ENCODE measurements at regions not wholly inside any gene's neighbourhood (a gene's known extent, or its start where the extent isn't known, plus 50 kb on each side); places are given as distances from the start of the nearest gene placed in this dataset.

- DNase-seq (ENCODE audit: low spot score), result no peak
Observed at GRCh38 chr2:219692521-219692920, 65.1 kb downstream of the SLC4A3 start.

GRCh38 chr2:219695145-219695709 is 67.8 kb downstream of the SLC4A3 start:
- DNase-seq (ENCODE audit: low spot score), result no peak

GRCh38 chr2:219697811-219698747 is 70.6 kb downstream of the SLC4A3 start:
- no peak for DNase-seq (ENCODE audit: low spot score)

- DNase-seq (ENCODE audit: low spot score), result no peak
Observed at GRCh38 chr2:219698748-219699439, 71.5 kb downstream of the SLC4A3 start.

- no peak for DNase-seq (ENCODE audit: low spot score)
Observed at GRCh38 chr2:219699440-219699821, 72.0 kb downstream of the SLC4A3 start.

- peak; percentile 35 for DNase-seq (ENCODE audit: low spot score)
Observed at GRCh38 chr2:219701847-219702634, 74.6 kb downstream of the SLC4A3 start.

DNA sequence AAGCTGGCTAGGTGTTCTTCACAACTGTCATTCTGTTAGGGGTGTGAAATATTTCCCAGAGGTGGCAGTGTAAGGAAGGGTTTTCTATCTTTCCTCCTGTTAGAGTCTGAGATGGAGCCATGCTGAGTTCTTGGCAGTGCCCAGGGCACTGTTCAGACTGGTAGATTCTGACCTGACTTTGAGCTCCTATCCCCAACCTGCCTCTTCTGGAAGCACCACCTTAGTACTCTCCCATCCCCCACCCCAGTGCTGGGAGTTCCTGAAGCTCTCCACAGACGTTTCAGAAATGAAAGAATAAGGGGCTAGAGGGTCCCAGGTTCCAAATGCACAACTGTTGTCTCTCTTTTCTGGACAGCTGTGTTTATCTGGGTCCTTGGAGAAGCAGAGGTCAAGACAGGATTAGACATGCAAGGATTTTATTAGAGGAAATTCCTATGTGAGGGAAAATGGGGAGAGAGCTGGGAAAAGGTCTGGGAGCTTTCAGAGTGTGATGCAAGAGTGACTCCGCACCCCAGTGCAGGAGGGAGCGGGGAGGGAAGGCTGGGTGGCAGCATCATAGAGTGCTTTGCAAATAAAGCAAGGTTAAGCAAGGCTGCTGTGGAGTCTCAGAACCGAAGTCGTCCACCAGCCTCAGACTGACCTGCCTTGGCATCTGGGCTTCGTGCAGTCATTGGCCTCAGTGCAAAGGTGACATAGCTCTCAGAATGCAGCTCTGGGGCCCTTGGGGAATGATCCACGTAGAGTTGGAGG is 75.5 kb downstream of the SLC4A3 start:
- DNase-seq (ENCODE audit: low spot score), result no peak

GRCh38 chr2:219704878-219705277 is 77.4 kb downstream of the SLC4A3 start:
- no peak for DNase-seq (ENCODE audit: low spot score)

- no peak for DNase-seq (ENCODE audit: low spot score)
Observed at GRCh38 chr2:219706823-219707281, 79.4 kb downstream of the SLC4A3 start.

DNA sequence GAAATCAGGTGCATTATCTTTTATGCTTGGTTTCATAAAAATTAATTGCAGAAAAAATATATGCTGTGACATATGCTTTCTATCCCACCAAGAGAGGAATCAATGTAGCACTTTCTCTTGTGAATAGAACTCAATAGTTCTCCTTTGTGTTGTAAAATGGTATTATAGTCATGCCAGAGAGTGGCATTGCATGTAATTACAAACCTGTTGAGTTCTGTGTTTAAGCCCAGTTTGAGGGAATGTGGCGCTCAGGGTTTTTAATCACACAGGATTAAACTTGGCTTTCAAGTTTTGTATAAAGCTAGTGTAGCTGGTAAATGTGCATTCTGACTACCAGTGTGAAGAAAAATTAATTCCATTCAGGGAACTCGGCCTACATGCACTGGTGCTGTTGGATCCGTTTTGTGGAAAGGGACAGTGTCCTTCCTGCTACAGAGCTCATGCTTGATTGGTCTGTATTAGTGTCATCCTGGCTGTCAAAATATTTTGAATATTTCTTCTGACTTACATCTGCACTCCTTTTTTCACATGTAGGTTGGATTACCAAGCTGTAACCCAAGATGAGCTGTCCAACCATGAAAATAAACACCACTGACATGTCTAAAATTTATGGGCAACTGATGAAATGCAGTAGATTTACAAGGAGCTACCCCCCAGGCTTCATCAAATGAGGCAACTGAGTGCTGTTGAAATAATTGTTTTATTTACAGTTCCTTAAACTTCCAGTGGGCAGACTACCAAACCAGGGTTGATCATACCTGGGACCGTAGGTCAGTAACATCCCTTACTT is 80.3 kb downstream of the SLC4A3 start:
- DNase-seq (ENCODE audit: low spot score), result no peak

DNA sequence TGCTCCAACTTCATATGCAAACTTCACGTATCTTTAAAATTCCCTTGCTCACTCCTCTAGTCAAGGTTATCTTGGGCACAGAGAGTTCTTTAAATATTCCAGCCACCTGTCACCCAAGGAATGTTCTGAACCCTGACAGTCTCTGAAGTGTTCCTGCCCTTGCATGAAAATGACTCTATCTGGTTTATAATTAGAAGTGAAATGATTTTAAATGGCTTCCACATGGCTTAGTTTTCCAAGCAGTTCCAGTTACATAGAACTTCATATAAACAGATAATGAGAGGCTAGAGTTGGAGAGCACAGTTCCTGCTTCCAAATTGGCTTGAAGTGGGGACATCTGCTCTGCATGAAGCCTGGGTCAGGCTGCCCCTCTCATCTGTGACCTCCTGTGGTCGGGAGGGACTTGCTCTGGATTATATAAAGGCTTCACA is 81.9 kb downstream of the SLC4A3 start:
- no peak for DNase-seq (ENCODE audit: low spot score)

GRCh38 chr2:219713110-219713509 is 85.7 kb downstream of the SLC4A3 start:
- peak; percentile 36 for DNase-seq (ENCODE audit: low spot score)

- DNase-seq (ENCODE audit: low spot score), result no peak
Observed at GRCh38 chr2:219714681-219715400, 87.4 kb downstream of the SLC4A3 start.

DNA sequence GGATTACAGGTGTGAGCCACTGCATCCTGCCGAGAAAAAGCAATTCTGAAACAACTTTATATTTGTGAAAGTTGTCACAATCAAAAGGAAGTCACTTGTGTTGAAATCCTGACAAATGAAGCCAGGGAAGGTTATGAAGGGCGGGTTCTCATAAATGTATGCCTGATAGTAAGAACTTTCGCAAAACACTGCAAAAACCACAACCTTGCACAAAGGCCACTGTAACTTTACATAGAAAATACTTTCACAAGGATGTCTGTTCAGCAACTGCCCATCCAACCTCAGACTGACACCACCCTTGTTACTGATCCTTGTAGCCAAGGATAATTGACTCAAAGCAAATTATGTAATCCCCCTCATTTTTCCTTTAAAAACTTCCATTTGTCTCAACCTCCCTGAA is 90.6 kb downstream of the SLC4A3 start:
- DNase-seq (ENCODE audit: low spot score), result no peak

- DNase-seq (ENCODE audit: low spot score), result no peak
Observed at GRCh38 chr2:219719521-219719920, 92.1 kb downstream of the SLC4A3 start.

DNA sequence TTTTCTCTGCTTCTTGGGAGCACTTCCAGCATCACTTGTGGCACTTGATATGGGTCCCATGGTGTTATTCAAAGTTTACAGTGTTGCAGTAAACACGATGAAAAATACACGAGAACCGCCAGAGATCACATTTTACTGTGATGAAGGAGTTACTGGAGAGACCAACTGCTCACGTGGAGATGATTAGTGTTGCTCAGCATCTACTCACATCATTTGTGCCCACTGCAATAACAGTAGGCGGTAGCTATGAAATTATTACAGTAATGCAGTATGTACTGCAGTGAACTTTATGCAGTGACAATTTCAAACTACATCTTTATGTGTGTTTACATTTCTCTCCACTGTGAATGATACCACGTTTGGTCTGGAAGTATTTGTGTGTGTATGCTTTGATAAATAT is 93.5 kb downstream of the SLC4A3 start:
- DNase-seq (ENCODE audit: low spot score), result no peak

DNA sequence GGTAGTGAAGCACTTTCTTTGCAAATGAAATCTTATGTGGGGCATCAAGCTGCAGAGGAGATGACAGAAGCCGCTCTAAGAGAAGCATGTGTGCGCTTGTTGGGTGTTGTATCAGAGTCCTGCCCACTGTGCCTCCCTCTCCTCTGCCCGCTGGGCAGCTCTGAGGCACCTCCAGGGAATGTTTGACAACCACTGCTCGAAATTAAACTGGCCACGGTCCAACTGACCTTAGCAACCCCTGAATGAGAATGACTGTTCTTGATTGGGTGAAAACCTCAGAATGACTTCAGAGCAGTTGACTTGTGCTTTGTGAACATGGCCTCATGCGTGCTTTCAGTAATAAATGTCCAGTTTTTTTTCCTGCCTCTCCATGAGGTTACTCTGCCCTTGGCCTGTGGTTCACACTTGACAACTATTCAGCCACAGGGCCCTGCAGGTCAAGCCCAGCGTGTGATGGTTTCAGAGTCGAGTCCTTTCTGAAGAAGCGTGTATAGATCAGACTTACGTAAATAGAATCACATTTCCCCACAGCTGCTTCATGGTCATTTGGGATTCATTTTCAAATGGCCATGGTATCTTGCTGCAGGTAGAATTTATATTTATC is 94.9 kb downstream of the SLC4A3 start:
- DNase-seq (ENCODE audit: low spot score), result no peak

DNA sequence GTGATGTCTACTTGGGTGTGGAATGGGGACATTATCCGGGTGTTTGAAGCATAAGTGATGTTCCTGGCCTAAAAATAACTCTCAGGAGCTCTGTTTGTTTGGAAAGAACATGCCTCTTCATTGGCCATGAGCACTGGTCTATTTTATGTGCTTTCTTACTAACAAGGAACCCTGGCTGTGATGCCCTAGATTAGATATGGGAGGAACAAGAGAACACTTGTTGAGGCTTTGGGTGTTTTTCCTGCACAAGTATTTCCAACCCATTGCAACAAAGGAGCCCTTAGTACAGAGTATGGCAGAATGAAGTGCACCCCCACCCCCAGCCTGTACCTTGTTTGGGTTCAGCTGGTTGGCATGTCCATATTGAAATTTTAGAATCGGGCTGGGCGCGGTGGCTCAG is 95.9 kb downstream of the SLC4A3 start:
- no peak for DNase-seq (ENCODE audit: low spot score)

DNA sequence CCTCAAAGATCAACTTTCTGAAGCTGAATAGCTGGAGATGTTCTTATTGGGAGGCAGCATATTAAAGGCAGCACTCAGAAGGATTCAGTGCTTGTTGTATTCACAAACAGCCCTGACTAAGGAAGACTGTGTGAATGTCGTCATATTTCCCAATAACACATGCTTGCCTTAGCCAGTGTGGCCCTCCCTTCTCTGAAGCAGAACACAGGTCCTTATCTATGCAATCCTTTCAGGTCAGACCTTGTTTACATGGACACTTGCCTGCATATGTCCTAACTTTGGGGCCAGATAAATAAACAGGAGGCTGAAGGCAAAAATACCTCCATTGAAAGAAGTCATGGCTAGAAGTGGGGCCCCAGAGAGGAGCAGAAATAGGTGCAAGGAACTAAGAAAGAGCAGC is 97.2 kb downstream of the SLC4A3 start:
- peak; percentile 35 for DNase-seq (ENCODE audit: low spot score)

Measured in AG08396 (cell line).